HT1080 (cell line): ENCODE measurements at regions not wholly inside any gene's neighbourhood (a gene's known extent, or its start where the extent isn't known, plus 50 kb on each side); places are given as distances from the start of the nearest gene placed in this dataset.
"Not testable (repeated sequence)": the region's sequence is repeated elsewhere in the genome, so short reads cannot be mapped to it uniquely, and the experiment has no call there.

Experiments
- DNase-seq: peaks from one replicate; pipeline ENCODE4 v3.0.0-alpha.2; 2015; ENCODE audit warnings: low read depth

- no peak for DNase-seq
Measured at GRCh38 chr17:34006126-34006525, 249.0 kb upstream of the CCL2 start.

GRCh38 chr17:34008125-34008524 lies 247.0 kb upstream of the CCL2 start:
- no peak for DNase-seq

DNA sequence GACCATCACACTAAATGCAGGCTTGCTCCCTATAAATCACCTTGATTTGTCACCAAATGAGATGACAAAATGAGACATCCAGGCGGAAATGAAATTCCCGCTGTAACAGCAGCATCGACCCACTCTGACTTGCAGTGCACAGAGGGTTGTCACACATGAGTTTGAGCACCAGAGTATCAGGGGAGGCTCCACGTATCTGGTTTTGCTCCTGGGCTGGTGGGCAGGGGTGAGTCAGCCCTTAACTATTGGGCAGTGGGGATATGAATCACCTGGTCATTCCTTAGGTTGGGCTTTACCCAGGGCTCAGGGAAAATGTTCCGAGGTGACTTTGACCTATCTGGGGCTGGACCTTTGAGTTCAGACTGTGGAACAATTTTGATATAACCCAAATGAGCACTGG lies 245.2 kb upstream of the CCL2 start:
- DNase-seq: peak; percentile 62

GRCh38 chr17:34010534-34010933 lies 244.6 kb upstream of the CCL2 start:
- no peak for DNase-seq

- DNase-seq: no peak
Measured at GRCh38 chr17:34011599-34011998, 243.5 kb upstream of the CCL2 start.

GRCh38 chr17:34012709-34013375 lies 242.2 kb upstream of the CCL2 start:
- DNase-seq: no peak

DNA sequence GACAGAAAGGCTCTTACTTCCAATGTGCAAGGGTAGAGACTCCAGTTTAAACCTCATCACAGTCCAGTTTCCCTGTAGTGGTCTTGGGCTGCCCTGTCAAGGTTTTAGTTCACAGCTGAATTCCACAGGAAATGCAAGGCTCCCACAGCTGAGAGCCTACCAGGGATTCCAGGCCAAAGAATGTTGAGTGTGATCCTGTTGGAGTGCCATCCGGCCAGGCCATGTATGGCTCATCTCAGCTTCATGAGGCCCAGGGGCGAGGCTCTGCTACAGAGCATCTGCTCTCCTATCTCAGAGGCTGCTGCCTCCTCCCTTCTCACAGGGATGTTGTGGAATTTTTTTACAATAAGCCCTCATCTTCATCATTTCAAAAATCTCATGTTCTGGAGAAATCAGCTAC lies 239.8 kb upstream of the CCL2 start:
- DNase-seq: peak; percentile 3

DNA sequence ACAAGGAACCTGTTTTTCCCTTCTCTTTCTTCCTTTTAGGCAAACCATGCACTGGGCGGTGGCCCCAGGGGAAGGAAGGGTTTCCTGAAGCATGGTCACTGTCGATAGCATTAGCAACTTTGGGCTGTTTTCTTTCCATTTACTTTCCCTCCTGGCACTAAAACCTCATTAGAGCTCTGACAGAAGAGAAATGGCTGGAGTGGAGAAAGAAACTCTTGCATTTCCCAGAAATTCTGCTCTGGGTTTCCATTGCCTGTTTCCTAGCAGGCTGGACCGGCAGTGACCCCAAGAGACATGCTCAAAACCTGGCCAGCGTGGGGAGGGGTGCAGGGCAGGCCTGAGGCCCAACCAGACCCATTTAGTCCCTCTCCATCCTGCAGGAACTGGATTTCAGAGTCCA lies 230.7 kb upstream of the CCL2 start:
- no peak for DNase-seq

- DNase-seq: no peak
Measured at GRCh38 chr17:34024806-34025551, 230.1 kb upstream of the CCL2 start.

- DNase-seq: not testable (repeated sequence)
Measured at GRCh38 chr17:34030601-34031000, 224.5 kb upstream of the CCL2 start.

DNA sequence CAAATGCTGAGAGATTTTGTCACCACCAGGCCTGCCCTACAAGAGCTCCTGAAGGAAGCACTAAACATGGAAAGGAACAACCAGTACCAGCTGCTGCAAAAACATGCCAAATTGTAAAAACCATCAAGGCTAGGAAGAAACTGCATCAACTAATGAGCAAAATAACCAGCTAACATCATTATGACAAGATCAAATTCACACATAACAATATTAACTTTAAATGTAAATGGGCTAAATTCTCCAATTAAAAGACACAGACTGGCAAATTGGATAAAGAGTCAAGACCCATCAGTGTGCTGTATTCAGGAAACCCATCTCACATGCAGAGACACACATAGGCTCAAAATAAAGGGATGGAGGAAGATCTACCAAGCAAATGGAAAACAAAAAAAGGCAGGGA lies 222.8 kb upstream of the CCL2 start:
- not testable (repeated sequence) for DNase-seq

DNA sequence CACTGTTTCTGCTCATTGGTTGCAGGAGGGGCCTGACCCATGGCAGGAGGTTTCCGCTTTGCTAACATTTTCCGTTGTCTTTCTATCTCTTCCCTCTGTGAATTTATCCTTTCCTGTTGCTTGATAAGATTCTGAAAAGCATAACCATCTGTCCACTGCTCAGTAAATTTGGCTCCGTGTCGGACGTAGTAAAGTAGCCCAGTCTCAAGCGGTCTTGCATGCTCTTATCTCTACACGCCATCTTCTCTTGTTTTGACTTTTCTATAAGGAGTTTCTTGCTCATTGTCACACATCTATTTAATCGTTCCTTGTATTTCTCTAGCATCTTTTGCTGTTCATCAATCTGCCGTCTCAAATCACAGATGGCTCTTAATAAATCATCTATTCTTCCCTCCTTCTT lies 216.3 kb upstream of the CCL2 start:
- not testable (repeated sequence) for DNase-seq

- DNase-seq: not testable (repeated sequence)
Measured at GRCh38 chr17:34039213-34039612, 215.9 kb upstream of the CCL2 start.

DNA sequence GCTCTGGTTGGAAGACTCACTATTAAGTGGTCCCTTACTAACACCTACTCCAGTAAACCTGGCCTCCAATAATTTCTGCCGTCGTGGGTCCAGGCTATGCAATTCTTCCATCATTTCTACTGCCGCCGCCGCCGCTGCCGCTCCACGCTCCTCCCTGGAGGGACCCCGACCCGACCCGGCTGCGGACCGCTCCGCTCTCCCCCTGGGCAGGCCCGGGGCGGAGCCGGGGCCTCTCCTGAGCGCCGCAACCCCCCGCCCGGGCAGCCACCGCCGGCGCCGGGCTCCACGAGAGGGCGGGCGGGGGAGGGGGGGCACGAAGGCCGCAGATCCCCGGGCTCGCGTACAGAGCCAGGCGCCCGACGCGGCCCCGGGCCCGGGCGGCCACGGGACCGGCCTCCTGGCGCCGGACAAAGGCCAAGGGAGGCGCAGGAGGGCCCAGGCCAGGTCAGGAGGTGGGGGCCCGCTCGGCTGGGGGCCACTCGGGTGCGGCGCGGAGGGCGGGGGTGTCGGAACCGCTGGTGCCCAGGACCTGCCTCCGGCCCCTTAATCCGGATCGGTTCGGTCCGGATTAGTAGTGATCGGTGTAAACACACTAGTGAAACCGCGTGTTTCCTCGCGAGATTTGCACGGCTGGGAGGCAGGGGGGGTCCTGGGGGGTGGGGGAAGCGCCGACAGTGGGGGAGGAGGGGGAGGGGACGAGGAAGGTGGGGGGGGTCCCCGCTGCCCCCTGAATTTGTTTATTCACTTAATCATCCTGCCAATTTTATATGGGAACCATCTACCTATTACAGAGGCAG lies 215.1 kb upstream of the CCL2 start:
- DNase-seq: not testable (repeated sequence)

- DNase-seq: no peak
Measured at GRCh38 chr17:34045990-34046389, 209.1 kb upstream of the CCL2 start.

DNA sequence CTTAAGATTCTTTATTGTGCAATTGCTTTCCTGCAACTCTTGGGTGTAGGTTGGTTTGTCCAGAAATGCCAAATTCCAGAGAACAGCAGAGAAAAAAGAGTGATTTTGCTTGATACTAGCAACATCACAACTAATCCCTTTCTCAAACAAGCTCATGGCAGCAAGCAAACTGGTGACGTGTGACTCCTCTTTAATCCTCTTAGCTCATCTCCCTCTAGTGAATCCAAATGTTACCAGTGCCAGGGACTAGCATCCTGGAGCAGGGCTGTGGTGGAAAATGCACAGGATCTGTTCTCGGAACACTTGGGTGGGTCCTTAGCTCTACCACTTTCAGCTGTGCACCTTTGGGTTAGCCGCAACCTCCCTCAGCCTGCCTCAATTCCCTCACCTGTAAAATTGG lies 204.0 kb upstream of the CCL2 start:
- DNase-seq: no peak

DNA sequence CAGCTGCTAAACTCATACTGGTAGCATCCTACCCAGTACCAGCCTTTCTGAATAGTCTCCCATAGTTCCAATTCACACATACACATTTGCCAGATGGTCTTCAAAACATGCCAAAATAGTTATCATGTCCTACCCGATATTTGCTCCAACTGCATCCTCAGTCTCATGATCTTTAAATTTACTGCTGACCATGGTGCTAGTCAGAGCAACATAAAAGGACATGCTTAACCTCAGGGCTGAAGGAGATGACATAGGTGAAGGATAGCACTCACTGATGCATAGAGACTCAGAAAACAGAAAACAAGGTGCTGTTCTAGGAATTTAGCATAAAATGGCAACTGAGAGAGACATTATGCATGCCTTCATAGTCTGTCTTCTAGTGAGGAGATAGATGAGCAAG lies 200.6 kb upstream of the CCL2 start:
- DNase-seq: no peak

DNA sequence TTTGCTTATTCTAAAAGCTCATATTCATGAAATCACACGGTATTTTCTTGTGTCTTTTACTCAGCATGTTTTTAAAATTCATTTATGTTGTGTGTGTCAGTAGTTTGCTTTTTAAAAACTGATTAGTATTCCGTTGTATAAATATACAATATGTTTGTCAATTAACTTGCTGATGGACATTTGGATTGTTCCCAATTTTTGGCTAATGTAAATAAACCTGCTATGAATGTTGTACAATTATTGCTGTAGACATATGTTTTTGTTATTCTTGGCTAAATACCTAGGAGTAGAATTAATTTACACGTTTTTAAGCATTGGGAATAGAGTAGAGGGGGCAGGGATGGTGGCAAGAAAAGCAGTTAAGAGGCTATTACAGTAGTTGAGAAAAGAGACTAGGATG lies 199.5 kb upstream of the CCL2 start:
- DNase-seq: no peak

GRCh38 chr17:34059423-34060220 lies 195.5 kb upstream of the CCL2 start:
- no peak for DNase-seq

DNA sequence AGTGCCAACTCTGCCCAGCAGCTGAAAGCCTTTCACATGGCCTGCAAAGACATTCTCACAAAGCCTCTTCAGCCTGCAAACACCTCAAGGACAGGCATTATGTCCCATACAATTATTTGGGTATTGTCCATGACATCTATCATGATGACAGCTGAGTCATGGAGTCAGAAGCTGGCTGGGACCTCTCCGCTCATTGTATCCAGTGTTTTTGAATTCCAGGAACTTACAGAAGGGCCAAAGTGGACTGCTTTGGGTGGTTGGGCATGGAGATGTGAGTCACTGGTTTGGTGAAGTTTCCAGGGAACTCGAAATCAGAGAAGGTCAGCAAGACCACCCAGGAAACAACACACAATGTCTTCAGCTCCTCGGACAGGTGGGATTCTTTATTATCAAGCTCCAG lies 188.6 kb upstream of the CCL2 start:
- DNase-seq: no peak

GRCh38 chr17:34067011-34067410 lies 188.1 kb upstream of the CCL2 start:
- DNase-seq: no peak

GRCh38 chr17:34068571-34068970 lies 186.5 kb upstream of the CCL2 start:
- DNase-seq: no peak
